ENCODE measurements at regions not wholly inside any gene's neighbourhood (a gene's known extent, or its start where the extent isn't known, plus 50 kb on each side); places are given as distances from the start of the nearest gene placed in this dataset.

DNA sequence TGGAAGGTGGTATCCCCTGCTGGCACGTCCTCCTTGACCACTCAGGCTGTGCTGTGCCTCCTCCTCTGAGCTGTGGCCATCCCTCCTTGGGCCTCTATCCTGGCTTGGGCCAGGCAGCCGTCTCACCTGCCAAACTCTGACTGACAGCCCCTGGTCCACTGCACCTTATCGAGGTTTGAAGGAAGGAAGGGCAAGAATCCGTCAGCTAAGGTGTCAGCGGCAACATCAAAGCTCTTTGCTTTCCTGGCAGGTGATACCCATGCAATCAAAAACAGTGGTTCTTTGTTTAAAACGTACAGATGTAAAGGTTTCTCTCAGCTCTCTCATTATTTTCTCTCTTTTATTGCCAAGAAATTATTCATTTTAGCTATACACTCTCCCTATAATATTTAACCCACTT lies 203.9 kb downstream of the TBXT start:
- TF ChIP-seq POLR2A (IDR thresholded peaks at IDR 0.05; ENCODE audit: low read depth, low read length) (no peak), POLR2AphosphoS5 (IDR thresholded peaks at IDR 0.05; ENCODE audit: insufficient read depth, low read depth, low read length) (no peak), JUN (IDR thresholded peaks at IDR 0.05; ENCODE audit: borderline replicate concordance, insufficient read depth, insufficient read length, low read depth) (no peak), GATA2 (IDR thresholded peaks at IDR 0.05; ENCODE audit: insufficient read depth, insufficient read length, low read depth, low read length) (no peak), FOS (IDR thresholded peaks at IDR 0.05; ENCODE audit: borderline replicate concordance, insufficient read depth, low read length) (no peak), MYC (IDR thresholded peaks at IDR 0.05; ENCODE audit: low read depth, low read length) (no peak), EZH2 (IDR thresholded peaks at IDR 0.05; ENCODE audit: borderline replicate concordance, low read depth, low read length, severe bottlenecking) (no peak)
- TF ChIP-seq, protein P1, sequence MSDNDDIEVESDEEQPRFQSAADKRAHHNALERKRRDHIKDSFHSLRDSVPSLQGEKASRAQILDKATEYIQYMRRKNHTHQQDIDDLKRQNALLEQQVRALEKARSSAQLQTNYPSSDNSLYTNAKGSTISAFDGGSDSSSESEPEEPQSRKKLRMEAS (IDR thresholded peaks at IDR 0.05; ENCODE audit: insufficient read depth, insufficient read length) = no peak
- TF ChIP-seq, protein P2, sequence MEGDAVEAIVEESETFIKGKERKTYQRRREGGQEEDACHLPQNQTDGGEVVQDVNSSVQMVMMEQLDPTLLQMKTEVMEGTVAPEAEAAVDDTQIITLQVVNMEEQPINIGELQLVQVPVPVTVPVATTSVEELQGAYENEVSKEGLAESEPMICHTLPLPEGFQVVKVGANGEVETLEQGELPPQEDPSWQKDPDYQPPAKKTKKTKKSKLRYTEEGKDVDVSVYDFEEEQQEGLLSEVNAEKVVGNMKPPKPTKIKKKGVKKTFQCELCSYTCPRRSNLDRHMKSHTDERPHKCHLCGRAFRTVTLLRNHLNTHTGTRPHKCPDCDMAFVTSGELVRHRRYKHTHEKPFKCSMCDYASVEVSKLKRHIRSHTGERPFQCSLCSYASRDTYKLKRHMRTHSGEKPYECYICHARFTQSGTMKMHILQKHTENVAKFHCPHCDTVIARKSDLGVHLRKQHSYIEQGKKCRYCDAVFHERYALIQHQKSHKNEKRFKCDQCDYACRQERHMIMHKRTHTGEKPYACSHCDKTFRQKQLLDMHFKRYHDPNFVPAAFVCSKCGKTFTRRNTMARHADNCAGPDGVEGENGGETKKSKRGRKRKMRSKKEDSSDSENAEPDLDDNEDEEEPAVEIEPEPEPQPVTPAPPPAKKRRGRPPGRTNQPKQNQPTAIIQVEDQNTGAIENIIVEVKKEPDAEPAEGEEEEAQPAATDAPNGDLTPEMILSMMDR (IDR thresholded peaks at IDR 0.05; ENCODE audit: extremely low read depth in 1 of 2, insufficient read depth in 1 of 2, low read depth in 1 of 2, low read length in 2 of 2) = no peak
- DNase-seq (ENCODE audit: low read depth, low spot score) = no peak
- H4K20me1 ChIP-seq (replicated peaks; ENCODE audit: control insufficient read depth, extremely low read depth, insufficient read depth, low read length) = no peaks in the 10 kb centered on the region
- dilution Hi-C loops (cut with MboI; ENCODE audit: extremely low pct_ligation_motif_present, low sequenced_read_pairs) (no loop called here), intact Hi-C loops (cut with micrococcal nuclease) (no loop called here)
- H3K79me2 ChIP-seq (ENCODE audit: control insufficient read depth, insufficient read depth, low read length) = no peaks in the 10 kb centered on the region
- H3K36me3 ChIP-seq (ENCODE audit: control insufficient read depth in 2 of 2, extremely low read depth in 1 of 2, insufficient read depth in 2 of 2, low read length in 2 of 2) = no peaks in the 10 kb centered on the region
- no peaks in the 10 kb centered on the region for H3K9me3 ChIP-seq (replicated peaks; ENCODE audit: control insufficient read depth, insufficient read depth, low read length)
- H3K4me3 ChIP-seq (replicated peaks in 1 of 3; ENCODE audit: insufficient read depth in 1 of 3, low read depth in 1 of 3, low read length in 3 of 3) = no peak overlapping the region
- H3K4me2 ChIP-seq (ENCODE audit: insufficient read depth, low read length) = no peak overlapping the region
- ChIA-PET POLR2A (no interaction called here), CTCF (no interaction called here)
- no TSS peak for BruUV-seq (replicated peaks)
- no peak overlapping the region for H3K9ac ChIP-seq (replicated peaks; ENCODE audit: extremely low read depth, insufficient read depth, low read length)
- H3K27me3 ChIP-seq (ENCODE audit: control insufficient read depth in 2 of 2, insufficient read depth in 2 of 2, low read length in 2 of 2) = no peaks in the 10 kb centered on the region
- no peaks in the 10 kb centered on the region for H3K4me1 ChIP-seq (ENCODE audit: control insufficient read depth, extremely low read depth, insufficient read depth, low read length)
- no peak for FAIRE-seq
- H3K27ac ChIP-seq (ENCODE audit: insufficient read depth, low read depth, low read length) = no peak overlapping the region
- no peaks in the 10 kb centered on the region for H3K9me1 ChIP-seq (replicated peaks; ENCODE audit: control insufficient read depth, extremely low read depth, insufficient read depth, low read length)
- no peak overlapping the region for H2AFZ ChIP-seq (ENCODE audit: low read depth, low read length)

Measured in endothelial cell of umbilical vein (primary cell).